HG03060 (cell line): ENCODE measurements at regions not wholly inside any gene's neighbourhood (a gene's known extent, or its start where the extent isn't known, plus 50 kb on each side); places are given as distances from the start of the nearest gene placed in this dataset.

Source experiments
- ATAC-seq: cut with Tn5 transposase; IDR thresholded peaks from one replicate; pipeline ENCODE4 v1.9.1; 2021; ENCODE audit warnings: low read depth, moderate number of reproducible peaks; ENCODE audit not compliant: unreplicated experiment

- no peak for ATAC-seq
Measured at GRCh38 chr2:3101016-3101942, 276.3 kb downstream of the EIPR1 start.

DNA sequence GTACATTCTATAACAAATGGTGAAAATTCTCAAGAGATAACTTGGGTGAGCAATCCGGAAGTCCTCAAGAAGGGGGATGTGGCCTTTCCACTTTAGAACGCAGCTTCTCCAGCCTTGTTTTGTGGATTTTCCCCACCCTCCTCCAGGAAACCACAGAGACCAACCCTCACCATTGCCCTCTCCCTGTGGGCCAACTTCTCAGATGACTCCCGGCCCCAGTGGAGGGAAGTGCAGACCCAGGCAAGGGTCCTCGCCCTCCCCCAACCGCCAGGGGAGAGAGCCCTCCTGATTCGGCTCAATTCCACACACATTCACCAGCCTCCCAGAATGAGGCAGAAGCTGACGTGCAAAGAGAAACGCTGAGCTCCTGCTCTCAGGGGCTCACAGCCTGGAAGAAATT is 277.2 kb downstream of the EIPR1 start:
- ATAC-seq: no peak

- no peak for ATAC-seq
Measured at GRCh38 chr2:3099860-3100234, 277.8 kb downstream of the EIPR1 start.

DNA sequence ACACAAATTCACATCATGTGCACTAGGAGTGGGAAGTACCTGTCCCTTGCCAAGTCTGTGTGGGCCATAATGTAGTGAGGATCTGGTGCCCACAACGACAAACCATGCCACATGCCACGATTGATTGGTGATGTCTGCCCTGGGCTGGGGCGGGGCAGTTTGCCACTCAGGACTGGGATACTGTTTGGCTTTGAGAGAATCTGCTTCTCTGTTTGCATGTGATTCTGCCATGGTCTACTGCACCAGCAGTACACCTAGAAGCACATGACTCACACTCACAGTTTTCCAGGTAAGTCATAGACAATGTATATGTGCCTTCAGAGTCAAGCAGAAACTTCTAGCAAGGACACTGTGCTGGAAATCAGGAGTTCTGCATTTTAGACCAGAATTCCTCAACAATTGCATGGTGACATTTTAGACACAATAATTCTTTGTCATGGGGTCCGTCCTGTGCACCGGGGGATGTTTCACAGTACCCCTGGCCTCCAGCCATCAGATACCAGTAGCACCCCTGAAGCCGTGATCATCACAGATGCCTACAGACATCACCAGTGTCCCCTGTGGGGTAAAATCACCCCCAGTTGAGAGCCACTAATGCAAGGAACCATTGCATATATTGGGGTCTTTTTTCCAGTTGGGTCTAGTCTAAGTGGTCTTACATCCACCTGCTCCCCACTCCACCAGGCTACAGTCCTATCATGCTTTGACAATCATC is 278.3 kb downstream of the EIPR1 start:
- no peak for ATAC-seq

DNA sequence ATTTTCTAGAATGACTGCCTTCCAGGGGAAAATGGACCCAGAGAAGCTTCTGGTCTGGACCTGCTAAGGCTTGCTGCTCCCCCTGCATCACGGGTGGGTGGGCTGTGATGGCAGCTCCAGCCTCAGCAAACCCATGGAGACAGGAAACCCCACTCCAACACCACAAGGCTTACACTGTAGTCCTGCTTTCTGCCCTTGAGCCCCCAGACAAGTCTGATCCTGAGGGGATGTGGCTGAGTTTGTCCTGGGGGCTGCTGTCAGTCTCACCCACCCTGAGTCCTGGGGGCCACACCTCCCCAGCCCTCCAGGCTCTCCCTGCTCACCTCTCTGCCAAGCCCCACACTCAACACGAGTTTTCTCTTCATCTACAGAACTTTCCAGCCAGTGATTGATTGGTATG is 279.4 kb downstream of the EIPR1 start:
- no peak for ATAC-seq

DNA sequence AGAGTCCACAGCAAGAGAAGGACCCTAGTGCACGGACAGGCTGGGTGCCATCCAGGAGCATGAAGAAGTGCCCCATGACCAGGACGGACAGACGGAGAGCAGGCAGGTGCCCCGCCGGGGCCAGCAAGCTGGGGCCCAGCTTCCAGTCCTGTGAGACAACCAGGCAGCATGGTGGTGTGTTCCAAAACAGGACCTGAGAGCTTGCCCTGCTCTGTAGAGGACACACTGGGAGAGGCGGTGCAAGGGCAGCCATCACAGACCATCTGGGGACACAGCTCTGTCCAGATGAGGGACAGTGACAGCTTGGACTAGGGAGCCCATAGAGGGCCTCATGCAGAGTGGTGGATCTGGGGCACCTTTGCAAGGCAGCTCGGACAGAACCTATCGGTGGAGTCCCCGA is 279.8 kb downstream of the EIPR1 start:
- no peak for ATAC-seq

DNA sequence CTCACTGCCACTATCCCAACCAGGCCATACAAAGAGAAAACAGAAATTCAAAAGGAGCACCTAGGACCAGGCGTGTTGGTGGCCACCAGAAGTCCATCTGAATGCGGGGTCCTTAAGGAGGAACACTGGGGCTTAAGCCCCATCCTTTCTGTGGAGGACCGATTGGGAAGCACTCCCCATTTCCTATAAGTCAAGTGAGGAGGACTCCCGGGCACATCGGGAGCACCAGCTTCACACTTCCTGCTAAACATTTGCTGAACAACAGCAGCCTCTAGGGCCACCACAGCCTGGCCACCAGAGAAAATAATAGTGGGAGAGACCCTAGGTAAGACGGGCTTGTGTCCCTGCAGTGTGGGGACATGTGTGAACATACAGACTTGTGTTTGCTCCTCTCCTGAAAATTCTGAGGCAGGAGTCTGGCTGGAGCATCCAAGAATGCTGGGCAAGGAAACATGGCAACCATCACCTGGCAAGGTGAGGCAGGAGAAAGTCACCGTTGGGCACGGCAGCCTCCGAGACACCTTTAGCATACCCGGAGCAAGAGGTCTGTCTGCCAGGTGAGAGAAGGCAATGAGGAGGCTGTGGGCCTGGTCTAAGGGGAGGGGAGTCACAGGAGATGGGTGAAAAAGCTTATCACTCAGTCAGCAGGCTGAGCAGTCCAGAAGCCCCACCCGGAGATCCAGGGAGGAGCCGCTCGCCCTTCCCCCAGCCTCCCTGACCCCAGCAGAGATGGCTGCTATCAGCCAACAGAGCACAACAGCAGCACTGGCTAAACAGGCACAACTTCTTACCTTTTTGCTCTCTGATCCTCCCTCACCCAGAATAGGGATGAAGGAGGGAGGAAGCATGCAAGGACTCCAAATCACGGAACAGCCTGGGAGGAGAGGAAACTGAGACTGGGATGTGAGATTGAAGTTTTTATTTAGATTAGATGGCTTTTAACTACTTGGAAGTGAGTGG is 282.3 kb downstream of the EIPR1 start:
- no peak for ATAC-seq

DNA sequence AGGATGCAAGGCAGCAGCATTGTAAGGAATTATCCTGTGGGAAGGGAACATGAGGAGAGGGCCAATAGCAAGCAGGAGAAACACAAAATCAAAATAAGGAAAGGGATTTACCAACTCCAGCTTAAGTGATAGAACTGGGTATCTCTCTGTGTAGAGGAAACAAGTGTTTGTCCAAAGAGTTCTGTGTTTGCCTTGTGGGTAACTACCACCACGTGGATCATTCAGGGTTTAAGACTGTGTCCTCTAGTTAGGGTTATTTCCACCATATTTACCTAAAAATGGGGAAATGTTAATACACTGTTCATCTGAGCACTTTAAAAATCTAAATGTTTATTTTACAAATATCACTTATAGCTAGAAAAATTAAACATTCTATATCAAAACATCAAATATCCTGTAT is 283.3 kb downstream of the EIPR1 start:
- no peak for ATAC-seq

GRCh38 chr2:3091696-3092095 is 285.9 kb downstream of the EIPR1 start:
- ATAC-seq: no peak

DNA sequence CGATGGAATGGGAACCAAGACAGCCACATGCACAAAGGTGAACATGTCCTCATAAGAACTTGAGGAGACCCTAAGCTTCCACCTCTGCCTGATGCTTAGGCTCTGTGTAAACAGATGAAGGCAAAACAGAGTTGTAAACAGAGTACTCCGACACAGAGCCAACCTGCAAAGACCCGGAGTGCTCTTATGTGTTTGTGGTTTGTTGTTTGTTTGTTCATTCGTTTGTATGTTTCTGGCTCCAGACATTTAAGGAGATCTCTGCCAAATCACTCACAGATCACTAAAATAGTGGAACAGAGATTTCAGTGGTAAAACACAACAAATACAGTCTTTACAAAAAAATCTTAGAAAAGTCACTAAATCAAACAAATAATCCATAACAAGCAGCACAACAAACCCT is 294.9 kb downstream of the EIPR1 start:
- no peak for ATAC-seq

DNA sequence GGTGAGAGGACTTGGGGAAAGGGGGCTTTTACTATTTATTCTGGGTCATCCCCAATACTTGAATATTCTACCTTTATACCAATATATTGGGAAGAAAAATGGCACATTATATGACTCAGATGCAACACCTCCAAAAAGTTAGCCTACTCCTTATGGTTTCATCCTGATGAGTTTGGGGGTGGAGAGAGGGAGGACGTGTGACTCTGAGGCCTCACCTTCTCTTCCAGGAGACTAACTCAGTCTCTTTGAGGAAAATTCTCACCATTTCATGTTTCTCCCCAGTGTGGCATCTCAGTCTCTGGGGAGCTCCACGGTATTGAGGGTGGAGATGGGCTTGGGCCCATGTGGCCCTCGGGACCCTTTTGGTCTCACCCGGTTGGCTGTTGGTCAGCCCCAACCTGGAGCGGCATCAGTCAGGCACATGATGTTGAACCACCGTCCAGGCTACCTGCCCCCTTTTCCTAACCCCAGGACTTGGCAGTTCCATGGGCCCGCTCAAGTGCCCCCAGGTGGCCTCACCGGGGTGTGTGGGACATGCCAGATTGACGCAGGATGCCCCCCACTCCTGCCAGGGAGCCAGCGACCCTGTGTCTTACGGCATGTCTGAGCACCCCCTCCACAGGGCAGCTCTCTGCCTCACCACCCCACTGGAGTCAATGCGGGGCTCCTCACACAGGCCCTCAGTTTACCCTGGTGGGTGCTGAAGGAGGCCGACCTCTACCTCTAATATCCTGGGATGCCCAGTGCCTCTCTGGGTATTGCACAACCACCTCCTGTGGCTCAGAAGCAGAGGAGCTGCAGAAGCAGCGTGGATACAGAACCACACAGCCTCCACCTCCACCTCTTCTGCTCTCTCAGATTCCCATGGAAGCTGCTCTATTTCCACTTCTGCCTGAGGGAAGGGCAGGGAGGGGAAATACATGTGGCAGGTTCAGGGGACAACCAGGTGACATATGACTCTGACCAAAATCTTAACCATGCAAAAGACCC is 297.4 kb downstream of the EIPR1 start:
- ATAC-seq: no peak

DNA sequence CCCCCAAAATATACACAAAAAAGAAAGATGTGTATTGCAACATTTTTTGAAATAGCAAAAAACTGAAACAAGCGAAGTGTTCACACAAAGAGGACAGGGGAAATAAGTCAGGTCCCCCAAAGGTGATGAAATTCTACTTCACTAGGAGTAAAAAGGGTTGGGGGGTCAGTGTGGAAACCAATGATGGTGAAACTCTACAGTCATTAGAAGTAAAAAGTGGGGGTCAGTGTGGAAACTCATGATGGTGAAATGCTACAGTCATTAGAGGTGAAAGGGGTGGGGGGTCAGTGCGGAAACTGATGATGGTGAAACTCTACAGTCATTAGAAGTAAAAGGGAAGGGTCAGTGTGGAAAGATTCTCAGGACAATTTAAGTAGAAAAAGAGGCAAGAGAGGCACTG is 298.2 kb downstream of the EIPR1 start:
- no peak for ATAC-seq

- no peak for ATAC-seq
Measured at GRCh38 chr2:3078684-3079083, 298.9 kb downstream of the EIPR1 start.

DNA sequence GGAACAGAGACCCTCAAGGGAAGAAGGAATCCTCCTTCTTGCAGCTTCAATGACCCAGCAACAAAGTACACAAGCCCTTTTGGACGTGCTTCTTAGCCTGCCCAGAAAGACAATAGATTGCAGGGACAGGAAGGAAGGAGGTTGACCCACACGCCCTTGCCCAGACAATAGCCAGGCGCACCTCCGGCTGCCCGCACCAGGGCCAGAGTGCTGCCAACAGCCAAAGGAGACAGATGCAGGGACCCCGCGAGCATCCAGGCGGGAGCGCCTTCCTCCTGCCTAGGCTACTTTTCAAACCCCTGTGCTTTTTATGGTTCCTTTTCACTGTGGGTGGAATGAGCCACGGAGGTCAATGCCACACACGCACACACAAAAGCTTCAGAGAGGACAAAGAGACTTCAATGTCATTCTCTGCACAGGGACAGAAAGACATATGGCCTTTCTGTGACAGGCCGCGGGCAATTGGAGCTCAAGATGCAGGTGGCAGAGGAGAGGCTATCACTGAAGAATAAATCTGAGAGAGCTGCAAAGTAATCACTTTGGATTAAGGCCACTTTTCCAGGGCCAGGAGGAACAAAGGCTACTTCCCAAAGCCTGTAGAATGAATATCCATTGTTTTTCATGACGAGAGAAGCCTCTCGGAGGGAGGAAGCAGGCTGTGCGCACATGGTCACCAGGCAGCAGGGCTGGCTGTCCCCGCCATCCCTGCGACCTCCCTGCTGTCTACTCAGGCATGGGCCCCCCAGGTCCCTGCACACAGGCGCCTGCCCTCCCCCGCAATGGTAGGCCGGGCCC is 300.6 kb downstream of the EIPR1 start:
- no peak for ATAC-seq

DNA sequence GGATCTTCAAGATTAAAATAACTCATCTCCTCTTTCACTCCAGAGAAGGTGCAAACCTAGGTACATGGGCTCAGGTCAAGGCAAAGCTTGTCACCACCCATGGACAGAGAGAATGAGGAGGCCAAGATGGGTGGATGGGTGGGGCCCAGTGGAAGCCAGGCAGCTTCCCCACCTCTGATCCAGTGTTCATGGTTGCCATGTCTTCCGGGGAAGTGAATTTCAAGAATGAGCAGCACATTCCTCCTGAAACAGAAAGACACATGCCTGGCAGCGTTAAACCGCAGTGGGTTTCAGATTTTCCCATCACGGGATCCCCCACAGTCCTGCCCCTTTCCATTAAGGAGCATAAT is 301.7 kb downstream of the EIPR1 start:
- no peak for ATAC-seq

GRCh38 chr2:3075316-3075990 is 302.2 kb downstream of the EIPR1 start:
- ATAC-seq: no peak

DNA sequence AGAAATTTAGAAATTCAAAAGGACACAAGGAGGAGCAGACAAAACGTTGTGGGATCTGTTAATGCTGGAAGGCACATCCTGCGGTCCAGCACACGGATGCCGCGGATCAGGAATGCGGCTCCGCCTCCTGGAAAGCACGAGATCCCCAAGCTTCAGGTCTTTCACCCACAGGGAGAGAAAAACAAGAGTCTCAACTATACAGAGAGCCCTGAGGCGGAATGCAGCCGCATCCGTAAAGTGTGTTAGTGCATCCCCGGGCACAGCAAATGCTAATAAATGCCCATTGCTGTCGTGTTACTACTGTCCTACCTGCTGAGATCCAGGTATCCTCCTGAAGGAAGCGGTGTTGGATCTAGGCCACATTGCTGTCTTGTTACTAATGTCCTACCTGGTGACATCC is 303.9 kb downstream of the EIPR1 start:
- ATAC-seq: no peak

GRCh38 chr2:3073041-3073595 is 304.5 kb downstream of the EIPR1 start:
- no peak for ATAC-seq
